ENCODE measurements at regions not wholly inside any gene's neighbourhood (a gene's known extent, or its start where the extent isn't known, plus 50 kb on each side); places are given as distances from the start of the nearest gene placed in this dataset.
"Not testable (repeated sequence)": the region's sequence is repeated elsewhere in the genome, so short reads cannot be mapped to it uniquely, and the experiment has no call there.

DNA sequence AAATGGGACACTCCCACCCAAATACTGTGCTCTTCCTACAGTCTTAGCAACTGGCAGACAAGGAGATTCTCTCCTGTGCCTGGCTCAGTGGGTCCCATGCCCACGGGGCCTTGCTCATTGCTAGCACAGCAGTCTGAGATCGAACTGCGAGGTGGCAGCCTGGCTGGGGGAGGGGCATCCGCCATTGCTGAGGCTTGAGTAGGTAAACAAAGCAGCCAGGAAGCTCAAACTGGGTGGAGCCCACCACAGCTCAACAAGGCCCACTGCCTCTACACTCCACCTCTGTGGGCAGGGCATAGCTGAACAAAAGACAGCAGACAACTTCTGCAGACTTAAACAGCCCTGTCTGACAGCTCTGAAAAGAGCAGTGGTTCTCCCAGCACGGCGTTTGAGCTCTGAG lies 174.8 kb downstream of the COL12A1 start:
- DNase-seq (ENCODE audit: insufficient read length, low spot score); FAIRE-seq: not testable (repeated sequence)

DNA sequence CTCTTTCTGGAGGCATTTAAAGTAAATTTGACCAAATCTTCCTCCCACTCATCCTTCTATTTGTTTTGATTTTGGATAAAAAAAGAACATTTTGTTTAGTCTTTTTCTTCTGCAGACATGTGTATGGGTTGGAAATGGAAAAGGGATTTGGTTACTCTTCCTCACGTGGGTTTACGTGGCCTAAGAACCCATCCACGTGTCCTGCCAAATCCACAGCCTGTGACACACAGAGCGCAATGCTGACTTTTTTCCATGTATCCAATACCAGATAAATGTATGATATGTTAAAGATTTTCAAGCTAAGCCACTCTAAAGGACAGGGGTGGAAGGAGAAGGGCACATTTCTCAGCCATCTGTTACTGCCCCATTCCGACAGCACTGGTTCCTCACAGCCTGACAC lies 176.5 kb downstream of the COL12A1 start:
- DNase-seq (ENCODE audit: insufficient read length, low spot score) (no peak), FAIRE-seq (no peak)
- TF ChIP-seq, protein P1, sequence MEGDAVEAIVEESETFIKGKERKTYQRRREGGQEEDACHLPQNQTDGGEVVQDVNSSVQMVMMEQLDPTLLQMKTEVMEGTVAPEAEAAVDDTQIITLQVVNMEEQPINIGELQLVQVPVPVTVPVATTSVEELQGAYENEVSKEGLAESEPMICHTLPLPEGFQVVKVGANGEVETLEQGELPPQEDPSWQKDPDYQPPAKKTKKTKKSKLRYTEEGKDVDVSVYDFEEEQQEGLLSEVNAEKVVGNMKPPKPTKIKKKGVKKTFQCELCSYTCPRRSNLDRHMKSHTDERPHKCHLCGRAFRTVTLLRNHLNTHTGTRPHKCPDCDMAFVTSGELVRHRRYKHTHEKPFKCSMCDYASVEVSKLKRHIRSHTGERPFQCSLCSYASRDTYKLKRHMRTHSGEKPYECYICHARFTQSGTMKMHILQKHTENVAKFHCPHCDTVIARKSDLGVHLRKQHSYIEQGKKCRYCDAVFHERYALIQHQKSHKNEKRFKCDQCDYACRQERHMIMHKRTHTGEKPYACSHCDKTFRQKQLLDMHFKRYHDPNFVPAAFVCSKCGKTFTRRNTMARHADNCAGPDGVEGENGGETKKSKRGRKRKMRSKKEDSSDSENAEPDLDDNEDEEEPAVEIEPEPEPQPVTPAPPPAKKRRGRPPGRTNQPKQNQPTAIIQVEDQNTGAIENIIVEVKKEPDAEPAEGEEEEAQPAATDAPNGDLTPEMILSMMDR (IDR thresholded peaks at IDR 0.05; ENCODE audit: insufficient read depth, missing control alignments) = no peak

DNA sequence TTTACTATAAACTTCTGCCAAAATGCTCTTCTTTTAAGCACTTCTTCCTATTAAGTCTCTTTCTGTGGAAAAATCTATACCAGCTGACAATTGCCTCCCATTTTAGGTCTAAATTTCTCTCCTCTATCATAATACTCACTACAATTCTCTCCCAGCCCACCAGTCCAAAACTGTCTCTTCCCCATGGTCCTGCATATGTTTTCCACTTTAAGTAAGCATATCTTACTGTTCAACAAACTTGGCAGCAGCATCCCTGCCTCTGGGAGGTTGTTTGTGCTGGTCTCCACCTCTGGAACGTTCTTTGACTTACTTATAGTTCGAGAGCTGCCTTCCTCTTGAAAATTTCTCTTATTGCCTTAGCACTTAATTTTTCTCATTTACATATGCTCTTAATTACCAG lies 180.5 kb downstream of the COL12A1 start:
- TF ChIP-seq, protein P1 (IDR thresholded peaks at IDR 0.05; ENCODE audit: insufficient read depth, missing control alignments) = no peak
- FAIRE-seq (no peak), DNase-seq (ENCODE audit: insufficient read length, low spot score) (no peak)

DNA sequence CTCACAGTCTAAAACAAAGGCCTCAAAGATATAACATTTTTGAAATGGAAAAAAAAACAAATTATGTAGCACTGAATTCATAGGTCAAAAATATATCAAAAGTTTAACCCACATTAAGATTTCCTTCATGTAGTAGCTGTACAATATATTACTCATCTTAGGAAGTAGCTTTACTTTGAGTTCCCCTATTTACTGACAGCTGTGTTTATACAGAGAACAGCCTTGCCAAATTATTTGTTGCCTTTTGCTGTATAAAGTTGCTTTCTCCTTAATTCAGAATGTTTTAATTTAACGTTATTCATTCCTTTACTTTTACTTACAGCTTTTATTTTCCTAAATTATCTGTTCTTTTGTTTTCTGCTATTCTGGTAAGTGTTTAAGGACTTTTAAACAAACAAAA lies 181.0 kb downstream of the COL12A1 start:
- no peak for FAIRE-seq
- TF ChIP-seq, protein P1 (IDR thresholded peaks at IDR 0.05; ENCODE audit: insufficient read depth, missing control alignments) = no peak

DNA sequence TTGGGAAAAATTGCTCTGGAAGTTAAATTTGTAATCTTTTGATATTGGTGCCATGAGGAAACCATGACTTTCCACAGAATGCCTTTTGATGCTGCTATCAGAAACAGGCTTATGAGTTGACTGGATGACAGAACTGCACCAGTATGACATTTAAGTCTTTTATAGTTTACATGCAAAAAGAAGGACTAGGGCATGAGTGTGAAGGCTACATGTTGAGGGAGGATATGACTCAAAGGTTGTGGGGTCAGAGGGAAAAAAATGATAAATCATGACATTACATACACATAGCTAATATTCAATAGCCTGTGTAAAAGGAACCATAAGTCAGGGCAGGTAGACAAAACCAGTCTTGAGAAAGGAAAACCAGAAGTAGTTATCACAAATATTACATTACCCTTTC lies 182.2 kb downstream of the COL12A1 start:
- FAIRE-seq = no peak

More for the DNA sequence above, 181.0 kb downstream of the COL12A1 start:
- DNase-seq (ENCODE audit: insufficient read length, low spot score) = no peak

DNA sequence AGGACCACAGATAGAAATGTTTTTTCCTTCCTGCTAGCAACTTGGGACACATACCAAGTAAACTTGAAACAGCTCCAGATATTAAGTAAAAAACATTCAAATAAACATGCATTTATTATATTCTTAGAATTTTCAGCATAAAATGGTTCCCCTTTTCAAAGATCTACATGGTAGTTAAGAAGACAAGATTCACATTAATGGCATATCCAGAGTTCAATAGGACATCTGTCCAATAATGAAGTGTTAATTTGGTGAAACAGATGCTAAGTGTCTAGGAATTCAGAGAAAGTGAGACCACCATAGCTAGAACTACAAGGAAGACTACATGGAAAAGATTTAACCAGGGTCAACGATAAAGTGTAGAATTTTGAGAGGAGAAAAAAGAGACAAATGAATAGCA lies 184.9 kb downstream of the COL12A1 start:
- TF ChIP-seq, protein P1 (IDR thresholded peaks at IDR 0.05; ENCODE audit: insufficient read depth, missing control alignments) = no peak
- FAIRE-seq (no peak), DNase-seq (ENCODE audit: insufficient read length, low spot score) (no peak)

More for the DNA sequence above, 182.2 kb downstream of the COL12A1 start:
- TF ChIP-seq, protein P1 (IDR thresholded peaks at IDR 0.05; ENCODE audit: insufficient read depth, missing control alignments) = no peak
- no peak for DNase-seq (ENCODE audit: insufficient read length, low spot score)

DNA sequence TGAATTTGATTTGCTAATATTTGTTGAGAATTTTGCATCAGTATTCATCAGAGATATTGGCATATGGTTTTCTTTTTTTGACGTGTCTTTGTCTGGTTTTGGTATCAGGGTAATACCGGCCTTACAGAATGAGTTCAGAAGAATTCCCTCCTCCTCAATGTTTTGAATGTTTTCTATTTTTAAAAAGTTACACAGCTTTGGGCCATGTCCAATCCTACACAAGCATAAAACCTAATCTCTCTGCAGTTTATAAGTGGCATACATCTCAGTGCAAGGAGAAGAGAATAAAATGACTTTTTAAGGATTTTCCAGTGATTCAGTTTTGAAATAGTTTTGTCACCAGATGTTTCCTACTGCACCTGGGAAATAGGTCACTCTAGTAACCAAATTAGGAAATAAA lies 185.5 kb downstream of the COL12A1 start:
- FAIRE-seq (no peak), DNase-seq (ENCODE audit: insufficient read length, low spot score) (no peak)
- TF ChIP-seq, protein P1 (IDR thresholded peaks at IDR 0.05; ENCODE audit: insufficient read depth, missing control alignments) = no peak

DNA sequence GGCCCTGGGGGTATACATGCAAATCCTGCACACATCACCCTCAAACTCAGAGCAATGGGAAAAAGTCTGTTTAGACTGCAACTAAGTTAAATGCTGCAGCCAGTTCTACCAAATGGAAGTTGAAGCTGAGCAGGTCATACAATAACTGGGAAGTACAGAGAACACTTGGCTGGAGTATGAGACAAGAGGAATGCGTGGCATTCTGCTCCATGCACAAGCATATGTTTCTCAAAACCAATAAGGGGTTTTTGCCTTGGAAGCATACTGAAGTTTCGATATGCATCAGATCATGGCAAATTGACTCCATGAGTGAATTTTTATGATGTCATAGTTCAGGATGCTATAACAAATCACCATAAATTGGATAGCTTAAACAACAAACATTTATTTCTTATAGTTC lies 193.8 kb downstream of the COL12A1 start:
- FAIRE-seq (no peak), DNase-seq (ENCODE audit: insufficient read length, low spot score) (no peak)
- TF ChIP-seq, protein P1 (IDR thresholded peaks at IDR 0.05; ENCODE audit: insufficient read depth, missing control alignments) = no peak

DNA sequence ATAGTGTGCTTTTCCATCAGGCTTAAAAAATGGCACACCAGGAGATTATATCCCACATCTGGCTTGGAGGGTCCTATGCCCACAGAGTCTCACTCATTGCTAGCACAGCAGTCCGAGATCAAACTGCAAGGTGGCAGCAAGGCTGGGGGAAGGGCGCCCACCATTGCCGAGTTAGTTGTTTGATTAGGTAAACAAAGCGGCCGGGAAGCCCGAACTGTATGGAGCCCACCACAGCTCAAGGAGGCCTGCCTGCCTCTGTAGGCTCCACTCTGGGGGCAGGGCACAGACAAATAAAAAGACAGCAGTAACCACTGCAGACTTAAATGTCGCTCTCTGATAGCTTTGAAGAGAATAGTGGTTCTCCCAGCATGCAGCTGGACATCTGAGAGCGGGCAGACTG lies 201.9 kb downstream of the COL12A1 start:
- DNase-seq (ENCODE audit: insufficient read length, low spot score); FAIRE-seq: not testable (repeated sequence)

Data from D721Med (cell line).